ENCODE measurements at regions not wholly inside any gene's neighbourhood (a gene's known extent, or its start where the extent isn't known, plus 50 kb on each side); places are given as distances from the start of the nearest gene placed in this dataset.

- CTCF ChIA-PET (ENCODE audit: partially characterized antibody) = interaction anchor here (0.9 to 1.5 kb wide), 6 partner anchors 16 to 294 kb away, joined by 3 to 5 read pairs (median 3); no protein-coding TSS in a partner anchor
These were observed 233.3 kb downstream of the MN1 start for GRCh38 chr22:27568265-27568664.

More at GRCh38 chr22:27568265-27568664, 233.3 kb downstream of the MN1 start:
- Histone ChIP-seq H2BK5ac (ENCODE audit: low read depth, low read length) (no peak overlapping the region), H2BK120ac (replicated peaks; ENCODE audit: low read depth, low read length) (no peak overlapping the region), H3K27ac (ENCODE audit: low read depth, low read length) (no peak overlapping the region), H4K91ac (replicated peaks; ENCODE audit: insufficient read length, low read length) (no peak overlapping the region), H2AFZ (ENCODE audit: low read length) (no peak overlapping the region), H3K79me2 (ENCODE audit: control insufficient read depth in 1 of 2, insufficient read depth in 2 of 2, low read length in 2 of 2) (no peaks in the 10 kb centered on the region), H2AK5ac (ENCODE audit: low read depth, low read length) (no peak overlapping the region), H3K4me1 (replicated peaks in 1 of 4; ENCODE audit: control insufficient read depth in 3 of 4, insufficient read depth in 4 of 4, low read length in 3 of 4) (peaks cover 0 to 2% (median under 1%) of the 10 kb centered on the region in 4 experiments; a peak in 2 of 7 replicates), H4K8ac (ENCODE audit: extremely low read depth, insufficient read depth, low read length) (no peak overlapping the region), H2BK15ac (ENCODE audit: low read length) (no peak overlapping the region), H4K20me1 (replicated peaks in 1 of 2; ENCODE audit: control insufficient read depth in 1 of 2, insufficient read depth in 2 of 2, low read length in 2 of 2) (no peaks in the 10 kb centered on the region), H3K4me2 (ENCODE audit: insufficient read depth in 1 of 2, low read depth in 2 of 2, low read length in 2 of 2) (no peak overlapping the region), H2BK20ac (ENCODE audit: low read length) (no peak overlapping the region), H3K4me3 (ENCODE audit: extremely low read depth in 1 of 4, insufficient read depth in 2 of 4, low read depth in 3 of 4, low read length in 4 of 4) (no peak overlapping the region), H3K79me1 (ENCODE audit: low read depth, low read length) (no peaks in the 10 kb centered on the region), H2BK12ac (ENCODE audit: low read depth, low read length) (no peak overlapping the region), H3K36me3 (ENCODE audit: control insufficient read depth in 2 of 4, insufficient read depth in 4 of 4, low read length in 3 of 4) (no peaks in the 10 kb centered on the region), H3K9ac (replicated peaks in 1 of 4; ENCODE audit: extremely low read depth in 1 of 4, low read depth in 3 of 4, low read length in 3 of 4) (no peak overlapping the region), H3K14ac (ENCODE audit: insufficient read length) (no peak overlapping the region), H3K9me3 (ENCODE audit: insufficient read depth in 2 of 2, low read depth in 1 of 2, low read length in 1 of 2) (peaks cover 2 to 3% of the 10 kb centered on the region in 2 experiments; a peak in 3 of 4 replicates), H3K23me2 (ENCODE audit: low read depth, low read length) (peaks cover 4% of the 10 kb centered on the region; the same call in 1 of the 2 replicates), H3K4ac (replicated peaks; ENCODE audit: insufficient read length, low read depth, low read length) (no peak overlapping the region), H3K27me3 (replicated peaks in 1 of 4; ENCODE audit: control insufficient read depth in 3 of 4, extremely low read depth in 1 of 4, insufficient read depth in 3 of 4, low read length in 3 of 4) (peaks cover 0 to 4% (median 0%) of the 10 kb centered on the region in 4 experiments; a peak in 1 of 7 replicates), H3K56ac (replicated peaks; ENCODE audit: insufficient read length, low read depth, low read length) (no peak overlapping the region), H3K23ac (ENCODE audit: insufficient read length) (no peak overlapping the region), H4K5ac (ENCODE audit: insufficient read length, low read depth, low read length) (no peak overlapping the region), H3K18ac (ENCODE audit: extremely low read depth, low read length) (no peak overlapping the region)
- DNase-seq (ENCODE audit: low read depth in 1 of 2, low spot score in 2 of 2) (no peak), FAIRE-seq (no peak)
- WGBS, 2 experiments (ENCODE audit: extremely low coverage in 1 of 2, insufficient coverage in 1 of 2, insufficient read length in 1 of 2, insufficient replicate concordance in 2 of 2, low coverage in 1 of 2, low lambda C conversion rate in 2 of 2, missing lambda C conversion rate in 1 of 2) = 66% methylated on average over 4 of the region's 4 CpGs; no CpG with 5 or more reads in 1 of the 2 experiments
- POLR2A ChIA-PET (ENCODE audit: partially characterized antibody) = no interaction called here
- TF ChIP-seq ZNF274 (IDR thresholded peaks at IDR 0.05; ENCODE audit: borderline replicate concordance, extremely low read depth, low read length) = no peak

Data from H1 (cell line).